Panc1 (cell line): ENCODE measurements at regions not wholly inside any gene's neighbourhood (a gene's known extent, or its start where the extent isn't known, plus 50 kb on each side); places are given as distances from the start of the nearest gene placed in this dataset.

ENCODE experiments used
- ATAC-seq: fragments of 200-7000 bp; cut with Tn5 transposase; 2 replicates; pipeline ENCODE4 v1.9.1; 2020; ENCODE audit warnings: mild to moderate bottlenecking, moderate library complexity
- BruUV-seq: library from RNA; stranded (reverse); fragments of 400-500 nt; replicated peaks from 2 replicates; lab custom pipeline; 2021; lab: Mats Ljungman, UMichigan
- CTCF ChIA-PET: fragments of 300-600 bp; sonication (Branson Sonifier 250); formaldehyde crosslinking; loops from one replicate; lab custom pipeline; 2022; ENCODE audit warnings: antibody characterized with exemption; lab: Charles Lee
- POLR2A ChIA-PET: fragments of 300-600 bp; sonication (Branson Sonifier 250); formaldehyde crosslinking; loops from one replicate; lab custom pipeline; 2022; ENCODE audit warnings: antibody characterized with exemption; lab: Charles Lee
- DNase-seq: peaks from one replicate; pipeline ENCODE4 v3.0.0-alpha.2; 2010; ENCODE audit warnings: low read depth, low spot score
- H3K27ac ChIP-seq: 2 replicates; pipeline ENCODE4 v1.5.1; 2011; ENCODE audit warnings: mild to moderate bottlenecking, low read length, inconsistent platforms
- H3K27me3 ChIP-seq: fragments of 200-500 bp; sonication (Bioruptor generic); 2 replicates; pipeline ENCODE4 v1.6.0; 2014; ENCODE audit warnings: low read length, inconsistent platforms; ENCODE audit not compliant: control insufficient read depth, insufficient read depth
- H3K36me3 ChIP-seq: fragments of 200-500 bp; sonication (Bioruptor generic); 2 replicates; pipeline ENCODE4 v1.5.1; 2014; ENCODE audit warnings: inconsistent platforms, mild to moderate bottlenecking, low read length, moderate library complexity; ENCODE audit not compliant: control insufficient read depth, insufficient read depth
- H3K4me1 ChIP-seq: 2 replicates; pipeline ENCODE4 v1.5.1; 2011; ENCODE audit warnings: inconsistent platforms, mild to moderate bottlenecking, low read length, moderate library complexity; ENCODE audit not compliant: control insufficient read depth, insufficient read depth
- H3K4me3 ChIP-seq, 2 experiments: 2 replicates each; pipeline ENCODE4 v1.5.1; 2011 to 2012; ENCODE audit warnings: low read depth in 2 of 2, low read length in 2 of 2, mild to moderate bottlenecking in 2 of 2, inconsistent platforms in 1 of 2, moderate library complexity in 1 of 2
- H3K9me3 ChIP-seq: fragments of 200-500 bp; sonication (Bioruptor generic); 2 replicates; pipeline ENCODE4 v1.5.1; 2014; ENCODE audit warnings: low read depth, mild to moderate bottlenecking, inconsistent platforms, low read length, moderate library complexity; ENCODE audit not compliant: control insufficient read depth, insufficient read depth
- POLR2AphosphoS5 ChIP-seq: IDR thresholded peaks from 2 replicates; pipeline ENCODE4 v1.6.1; 2012; ENCODE audit warnings: mild to moderate bottlenecking, low read depth, low read length, moderate library complexity
- REST ChIP-seq, 2 experiments: IDR thresholded peaks; 2 replicates each; pipeline ENCODE4 v1.6.1; 2011 to 2012; ENCODE audit warnings: low read depth in 2 of 2, control low read depth in 1 of 2, low read length in 1 of 2, mild to moderate bottlenecking in 1 of 2, moderate library complexity in 1 of 2; ENCODE audit not compliant: insufficient read depth in 1 of 2
- SIN3A ChIP-seq: IDR thresholded peaks from 2 replicates; pipeline ENCODE4 v1.6.1; 2012; ENCODE audit warnings: low read depth, mild to moderate bottlenecking, low read length, moderate library complexity, borderline replicate concordance; ENCODE audit not compliant: insufficient read depth
- TCF7L2 ChIP-seq: IDR thresholded peaks from 2 replicates; pipeline ENCODE4 v1.6.1; 2011; ENCODE audit warnings: mild to moderate bottlenecking, low read depth, low read length, inconsistent platforms
- in situ Hi-C: cut with HindIII; loops from 2 replicates; pipeline ENCODE4 v1.10.0; 2016; ENCODE audit warnings: low sequenced_read_pairs, low pct_unique_long_range_greater_than_20kb
- intact Hi-C: fragments of 100-400 bp; cut with micrococcal nuclease; formaldehyde crosslinking; loops from one replicate; pipeline ENCODE4 v1.10.0; 2022; ENCODE audit not compliant: unreplicated experiment
- TF ChIP-seq, protein P1 (sequence below): fragments of 450-650 bp; IDR thresholded peaks from 2 replicates; pipeline ENCODE4 v1.5.1; 2017; ENCODE audit warnings: mild to moderate bottlenecking

DNA sequence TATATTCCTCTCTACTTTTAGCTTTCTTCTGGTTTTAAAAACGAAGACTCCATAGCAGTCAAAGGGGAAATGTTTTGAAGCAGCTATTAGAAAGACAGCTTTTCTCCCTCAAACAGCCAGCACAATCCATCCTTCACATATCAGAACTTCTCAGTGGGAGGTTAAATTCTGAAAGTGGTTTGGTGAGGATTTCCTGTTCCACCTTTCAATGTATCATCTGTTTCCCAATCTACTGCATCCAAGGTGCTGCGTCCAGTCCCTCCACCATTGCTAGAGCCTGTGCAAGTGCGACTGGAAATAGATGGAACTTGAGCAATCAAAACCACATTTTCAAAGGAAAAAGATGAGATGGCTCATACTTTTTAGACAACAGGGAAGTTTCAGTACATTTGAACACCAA, 508.3 kb upstream of the ARID1B start:
- POLR2A ChIA-PET = no interaction called here

DNA sequence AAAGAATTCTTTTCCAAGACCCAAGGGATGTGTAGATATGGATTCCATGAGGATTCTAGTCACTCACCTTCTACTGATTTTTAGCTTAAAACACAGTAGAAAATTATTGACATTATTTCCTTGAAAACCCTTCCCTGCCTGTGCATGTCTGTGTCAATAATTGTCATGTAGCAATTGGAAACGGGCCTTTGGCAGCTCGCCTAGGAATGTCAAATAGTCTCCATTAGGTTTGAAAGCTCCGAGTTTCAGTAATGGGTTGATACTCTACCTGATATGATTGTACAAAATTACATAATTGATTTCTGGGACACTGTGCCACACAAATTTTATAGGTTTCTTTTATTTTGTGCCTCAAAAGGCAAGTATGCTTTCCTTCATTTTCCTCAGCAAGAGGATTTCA, 515.2 kb upstream of the ARID1B start:
- intact Hi-C loops = no loop called here
- TF ChIP-seq TCF7L2 = no peak
- no peak for TF ChIP-seq REST (IDR thresholded peaks at IDR 0.05; ENCODE audit: insufficient read depth in 1 of 2, low read depth in 2 of 2, low read length in 1 of 2)
- no peak for TF ChIP-seq POLR2AphosphoS5

More for the DNA sequence above, 508.3 kb upstream of the ARID1B start:
- no peaks in the 10 kb centered on the region for H3K36me3 ChIP-seq
- H3K4me1 ChIP-seq = no peaks in the 10 kb centered on the region
- intact Hi-C loops = no loop called here
- H3K27me3 ChIP-seq = no peaks in the 10 kb centered on the region
- no peaks in the 10 kb centered on the region; the same call in 1 of the 2 replicates for H3K9me3 ChIP-seq
- ATAC-seq (no peak), DNase-seq (no peak)
- in situ Hi-C loops = no loop called here
- TF ChIP-seq SIN3A = no peak
- H3K27ac ChIP-seq = no peak overlapping the region
- CTCF ChIA-PET = no interaction called here
- no TSS peak for BruUV-seq
- no peak overlapping the region for H3K4me3 ChIP-seq

GRCh38 chr6:156260815-156261214, 516.4 kb upstream of the ARID1B start:
- in situ Hi-C loops = no loop called here
- Histone ChIP-seq H3K9me3 (no peaks in the 10 kb centered on the region; the same call in 1 of the 2 replicates), H3K36me3 (no peaks in the 10 kb centered on the region), H3K4me3 (no peak overlapping the region), H3K4me1 (no peaks in the 10 kb centered on the region), H3K27ac (no peak overlapping the region), H3K27me3 (no peaks in the 10 kb centered on the region)
- POLR2A ChIA-PET = no interaction called here
- TF ChIP-seq SIN3A (no peak), POLR2AphosphoS5 (no peak), TCF7L2 (no peak), REST (IDR thresholded peaks at IDR 0.05; ENCODE audit: insufficient read depth in 1 of 2, low read depth in 2 of 2, low read length in 1 of 2) (no peak)
- TF ChIP-seq, protein P1, sequence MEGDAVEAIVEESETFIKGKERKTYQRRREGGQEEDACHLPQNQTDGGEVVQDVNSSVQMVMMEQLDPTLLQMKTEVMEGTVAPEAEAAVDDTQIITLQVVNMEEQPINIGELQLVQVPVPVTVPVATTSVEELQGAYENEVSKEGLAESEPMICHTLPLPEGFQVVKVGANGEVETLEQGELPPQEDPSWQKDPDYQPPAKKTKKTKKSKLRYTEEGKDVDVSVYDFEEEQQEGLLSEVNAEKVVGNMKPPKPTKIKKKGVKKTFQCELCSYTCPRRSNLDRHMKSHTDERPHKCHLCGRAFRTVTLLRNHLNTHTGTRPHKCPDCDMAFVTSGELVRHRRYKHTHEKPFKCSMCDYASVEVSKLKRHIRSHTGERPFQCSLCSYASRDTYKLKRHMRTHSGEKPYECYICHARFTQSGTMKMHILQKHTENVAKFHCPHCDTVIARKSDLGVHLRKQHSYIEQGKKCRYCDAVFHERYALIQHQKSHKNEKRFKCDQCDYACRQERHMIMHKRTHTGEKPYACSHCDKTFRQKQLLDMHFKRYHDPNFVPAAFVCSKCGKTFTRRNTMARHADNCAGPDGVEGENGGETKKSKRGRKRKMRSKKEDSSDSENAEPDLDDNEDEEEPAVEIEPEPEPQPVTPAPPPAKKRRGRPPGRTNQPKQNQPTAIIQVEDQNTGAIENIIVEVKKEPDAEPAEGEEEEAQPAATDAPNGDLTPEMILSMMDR = no peak
- CTCF ChIA-PET = no interaction called here
- ATAC-seq (no peak), DNase-seq (no peak)
- BruUV-seq = no TSS peak
- intact Hi-C loops = no loop called here

More for the DNA sequence above, 515.2 kb upstream of the ARID1B start:
- CTCF ChIA-PET = no interaction called here
- no peak for DNase-seq
- no peak overlapping the region for H3K27ac ChIP-seq
- ATAC-seq = no peak
- in situ Hi-C loops = no loop called here
- no peaks in the 10 kb centered on the region for H3K36me3 ChIP-seq
- POLR2A ChIA-PET = no interaction called here
- no peaks in the 10 kb centered on the region for H3K4me1 ChIP-seq
- H3K9me3 ChIP-seq = no peaks in the 10 kb centered on the region; the same call in 1 of the 2 replicates
- H3K27me3 ChIP-seq = no peaks in the 10 kb centered on the region
- H3K4me3 ChIP-seq = no peak overlapping the region
- BruUV-seq = no TSS peak
